ENCODE measurements at regions not wholly inside any gene's neighbourhood (a gene's known extent, or its start where the extent isn't known, plus 50 kb on each side); places are given as distances from the start of the nearest gene placed in this dataset.
"Not testable (repeated sequence)": the region's sequence is repeated elsewhere in the genome, so short reads cannot be mapped to it uniquely, and the experiment has no call there.

GRCh38 chr13:65104436-65104835, 2125.7 kb downstream of the PCDH9 start:
- not testable (repeated sequence) for TF ChIP-seq CTCF (IDR thresholded peaks at IDR 0.05; ENCODE audit: poor library complexity); EZH2 (IDR thresholded peaks at IDR 0.05; ENCODE audit: borderline replicate concordance)

Data from hepatocyte (in vitro differentiated cells).